Liver (tissue), 8 donors: ENCODE measurements at regions not wholly inside any gene's neighbourhood (a gene's known extent, or its start where the extent isn't known, plus 50 kb on each side); places are given as distances from the start of the nearest gene placed in this dataset.
"Not testable (repeated sequence)": the region's sequence is repeated elsewhere in the genome, so short reads cannot be mapped to it uniquely, and the experiment has no call there.

Experiments used
- DNase-seq: peaks from one replicate; pipeline ENCODE4 v3.0.0-alpha.2; 2017; ENCODE audit warnings: low spot score
- H3K27ac ChIP-seq, 2 donors: one replicate each; pipeline ENCODE4 v1.7.0; 2013; ENCODE audit warnings: inconsistent platforms in 2 of 2, low read length in 2 of 2, control low read depth in 1 of 2, low read depth in 1 of 2, mild to moderate bottlenecking in 1 of 2
- H3K27me3 ChIP-seq, 4 donors: one replicate each; pipeline versions ENCODE4 v1.6.1 to v1.7.0; 2013; ENCODE audit warnings: low read length in 3 of 4, inconsistent platforms in 1 of 4, mild to moderate bottlenecking in 1 of 4, moderate library complexity in 1 of 4; ENCODE audit not compliant: control insufficient read depth in 4 of 4, insufficient read depth in 4 of 4
- H3K36me3 ChIP-seq, 4 donors: one replicate each; pipeline versions ENCODE4 v1.6.1 to v1.7.0; 2013; ENCODE audit warnings: low read length in 3 of 4, mild to moderate bottlenecking in 3 of 4, low read depth in 1 of 4, moderate library complexity in 1 of 4; ENCODE audit not compliant: control insufficient read depth in 4 of 4, insufficient read depth in 3 of 4
- H3K4me1 ChIP-seq, 4 donors: one replicate each; pipeline versions ENCODE4 v1.6.1 to v1.7.0; 2013; ENCODE audit warnings: low read length in 3 of 4, mild to moderate bottlenecking in 3 of 4, moderate library complexity in 1 of 4; ENCODE audit not compliant: control insufficient read depth in 4 of 4, insufficient read depth in 4 of 4
- H3K4me3 ChIP-seq, 3 donors: one replicate each; pipeline versions ENCODE4 v1.6.1 to v1.7.0; 2013; ENCODE audit warnings: low read length in 3 of 3, control low read depth in 1 of 3, low read depth in 1 of 3, mild to moderate bottlenecking in 1 of 3
- H3K9ac ChIP-seq, 2 donors: one replicate each; pipeline ENCODE4 v1.7.0; 2013; ENCODE audit warnings: low read length in 2 of 2, mild to moderate bottlenecking in 2 of 2, moderate library complexity in 2 of 2, control low read depth in 1 of 2, low read depth in 1 of 2
- H3K9me3 ChIP-seq, 4 donors: one replicate each; pipeline versions ENCODE4 v1.6.1 to v1.7.0; 2013; ENCODE audit warnings: low read length in 3 of 4; ENCODE audit not compliant: control insufficient read depth in 4 of 4
- CTCF ChIP-seq: fragments of 150-350 bp; IDR thresholded peaks from 2 replicates; pipeline ENCODE4 v1.5.1; 2017; ENCODE audit warnings: improper control_type of control experiment, low read depth, low read length; ENCODE audit not compliant: missing input control
- EGR1 ChIP-seq, 2 donors: IDR thresholded peaks; 2 replicates each; pipeline ENCODE4 v1.6.1; 2016 to 2018; ENCODE audit warnings: antibody characterized with exemption in 2 of 2, low read depth in 2 of 2
- FOXA1 ChIP-seq: IDR thresholded peaks from 2 replicates; pipeline ENCODE4 v1.6.1; 2016; ENCODE audit warnings: antibody characterized with exemption
- FOXA2 ChIP-seq: IDR thresholded peaks from 2 replicates; pipeline ENCODE4 v1.6.1; 2016; ENCODE audit warnings: antibody characterized with exemption
- HNF4G ChIP-seq: IDR thresholded peaks from 2 replicates; pipeline ENCODE4 v1.6.1; 2016; ENCODE audit warnings: antibody characterized with exemption
- JUND ChIP-seq, 2 donors: IDR thresholded peaks; 2 replicates each; pipeline ENCODE4 v1.6.1; 2016; ENCODE audit warnings: antibody characterized with exemption in 2 of 2
- NR2F2 ChIP-seq: IDR thresholded peaks from 2 replicates; pipeline ENCODE4 v1.6.1; 2016; ENCODE audit warnings: antibody characterized with exemption
- RAD21 ChIP-seq, 2 donors: IDR thresholded peaks; 2 replicates each; pipeline ENCODE4 v1.6.1; 2016; ENCODE audit warnings: antibody characterized with exemption in 2 of 2, mild to moderate bottlenecking in 2 of 2
- RXRA ChIP-seq, 2 donors: IDR thresholded peaks; 2 replicates each; pipeline ENCODE4 v1.6.1; 2017 to 2018; ENCODE audit warnings: antibody characterized with exemption in 2 of 2, mild to moderate bottlenecking in 1 of 2
- SP1 ChIP-seq: IDR thresholded peaks from 2 replicates; pipeline ENCODE4 v1.6.1; 2018; ENCODE audit warnings: antibody characterized with exemption, mild to moderate bottlenecking
- TAF1 ChIP-seq: conservative IDR thresholded peaks from 2 replicates; pipeline ENCODE4 v1.6.1; 2016; ENCODE audit warnings: antibody characterized with exemption, mild to moderate bottlenecking
- YY1 ChIP-seq: IDR thresholded peaks from 2 replicates; pipeline ENCODE4 v1.6.1; 2016; ENCODE audit warnings: antibody characterized with exemption, mild to moderate bottlenecking
- ZBTB33 ChIP-seq: IDR thresholded peaks from 2 replicates; pipeline ENCODE4 v1.6.1; 2016; ENCODE audit warnings: antibody characterized with exemption
- WGBS: extraction: QIAGEN DNeasy Blood & Tissue Kit; methylation state at CpG from one replicate; pipeline ENCODE4 v1.1.7; 2013; 5-methylcytosine and 5-hydroxymethylcytosine counted together
- TF ChIP-seq, protein P1 (sequence below): IDR thresholded peaks from 2 replicates; pipeline ENCODE4 v1.6.1; 2016; ENCODE audit warnings: antibody characterized with exemption, mild to moderate bottlenecking
- donor health status: healthy.
- donor health status: healthy.
- donor health status: healthy.
- donor health status: healthy.
- donor health status: healthy.

DNA sequence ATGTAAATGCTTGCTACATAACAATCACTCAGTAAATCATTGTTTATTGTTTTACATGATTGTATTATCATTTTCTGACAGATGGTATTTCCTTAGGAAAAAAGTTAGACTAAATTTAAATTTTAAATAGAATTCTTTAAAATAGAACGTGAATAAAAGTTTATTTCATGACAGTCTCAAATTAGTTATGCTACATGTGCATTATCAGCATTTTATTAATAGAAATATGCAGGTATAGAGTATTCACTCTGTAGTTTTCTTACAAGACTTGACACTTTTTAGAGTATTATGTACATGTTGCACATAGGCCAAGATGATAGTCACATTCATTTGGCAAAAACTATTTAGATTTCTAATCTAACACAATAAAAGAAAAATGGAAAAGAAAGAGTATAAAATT, 213.3 kb upstream of the SPRY1 start (continued):
- TF ChIP-seq ZBTB33: no peak
- TF ChIP-seq RAD21 (IDR thresholded peaks at IDR 0.05): no peak
- no peak for TF ChIP-seq HNF4G
- no peak for TF ChIP-seq FOXA1
- no peak for TF ChIP-seq NR2F2
- TF ChIP-seq FOXA2: no peak
- no peak for TF ChIP-seq JUND (IDR thresholded peaks at IDR 0.05)
- no peak for TF ChIP-seq YY1
- TF ChIP-seq SP1: no peak
- no peak for TF ChIP-seq TAF1

GRCh38 chr4:123183754-123184153, 212.8 kb upstream of the SPRY1 start:
- not testable (repeated sequence) for DNase-seq, H3K4me3 ChIP-seq, H3K27me3 ChIP-seq, H3K9ac ChIP-seq, H3K27ac ChIP-seq, H3K36me3 ChIP-seq, H3K9me3 ChIP-seq, H3K4me1 ChIP-seq
- 97% methylated on average over 2 of the region's 2 CpGs for WGBS

DNA sequence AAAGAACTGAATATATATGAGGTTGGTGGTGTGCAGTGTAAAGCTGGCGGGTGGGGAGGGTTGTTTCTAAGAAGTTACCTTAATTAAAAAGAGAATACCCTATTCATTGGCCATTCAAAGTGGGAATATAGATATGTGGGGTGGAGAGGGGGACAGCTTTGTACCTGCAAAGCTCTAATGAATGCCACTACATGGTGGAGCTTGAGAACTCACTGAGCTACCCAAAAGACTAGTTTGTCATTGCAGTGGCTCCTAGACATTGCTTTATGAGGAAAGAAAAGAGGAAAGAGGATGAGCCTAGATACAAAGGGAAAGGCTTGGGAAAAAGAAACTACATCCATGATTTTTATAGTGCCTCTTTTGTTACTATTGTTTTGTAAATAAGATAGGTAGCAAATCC, 209.9 kb upstream of the SPRY1 start:
- TF ChIP-seq EGR1 (IDR thresholded peaks at IDR 0.05; ENCODE audit: low read depth in 2 of 2) (no peak), FOXA1 (no peak), RXRA (IDR thresholded peaks at IDR 0.05) (no peak), YY1 (no peak), ZBTB33 (no peak), CTCF (no peak), TAF1 (no peak), NR2F2 (no peak), SP1 (no peak)
- TF ChIP-seq, protein P1, sequence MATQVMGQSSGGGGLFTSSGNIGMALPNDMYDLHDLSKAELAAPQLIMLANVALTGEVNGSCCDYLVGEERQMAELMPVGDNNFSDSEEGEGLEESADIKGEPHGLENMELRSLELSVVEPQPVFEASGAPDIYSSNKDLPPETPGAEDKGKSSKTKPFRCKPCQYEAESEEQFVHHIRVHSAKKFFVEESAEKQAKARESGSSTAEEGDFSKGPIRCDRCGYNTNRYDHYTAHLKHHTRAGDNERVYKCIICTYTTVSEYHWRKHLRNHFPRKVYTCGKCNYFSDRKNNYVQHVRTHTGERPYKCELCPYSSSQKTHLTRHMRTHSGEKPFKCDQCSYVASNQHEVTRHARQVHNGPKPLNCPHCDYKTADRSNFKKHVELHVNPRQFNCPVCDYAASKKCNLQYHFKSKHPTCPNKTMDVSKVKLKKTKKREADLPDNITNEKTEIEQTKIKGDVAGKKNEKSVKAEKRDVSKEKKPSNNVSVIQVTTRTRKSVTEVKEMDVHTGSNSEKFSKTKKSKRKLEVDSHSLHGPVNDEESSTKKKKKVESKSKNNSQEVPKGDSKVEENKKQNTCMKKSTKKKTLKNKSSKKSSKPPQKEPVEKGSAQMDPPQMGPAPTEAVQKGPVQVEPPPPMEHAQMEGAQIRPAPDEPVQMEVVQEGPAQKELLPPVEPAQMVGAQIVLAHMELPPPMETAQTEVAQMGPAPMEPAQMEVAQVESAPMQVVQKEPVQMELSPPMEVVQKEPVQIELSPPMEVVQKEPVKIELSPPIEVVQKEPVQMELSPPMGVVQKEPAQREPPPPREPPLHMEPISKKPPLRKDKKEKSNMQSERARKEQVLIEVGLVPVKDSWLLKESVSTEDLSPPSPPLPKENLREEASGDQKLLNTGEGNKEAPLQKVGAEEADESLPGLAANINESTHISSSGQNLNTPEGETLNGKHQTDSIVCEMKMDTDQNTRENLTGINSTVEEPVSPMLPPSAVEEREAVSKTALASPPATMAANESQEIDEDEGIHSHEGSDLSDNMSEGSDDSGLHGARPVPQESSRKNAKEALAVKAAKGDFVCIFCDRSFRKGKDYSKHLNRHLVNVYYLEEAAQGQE: no peak
- Histone ChIP-seq H3K27ac (no peak overlapping the region), H3K9me3 (no peaks in the 10 kb centered on the region), H3K27me3 (no peaks in the 10 kb centered on the region), H3K4me1 (no peaks in the 10 kb centered on the region), H3K9ac (no peak overlapping the region), H3K4me3 (no peak overlapping the region), H3K36me3 (no peaks in the 10 kb centered on the region)
- WGBS: 98% methylated on average over 1 of the region's 1 CpG
- DNase-seq: no peak
